Sigmoid colon (tissue), 4 donors: ENCODE measurements at regions not wholly inside any gene's neighbourhood (a gene's known extent, or its start where the extent isn't known, plus 50 kb on each side); places are given as distances from the start of the nearest gene placed in this dataset.

Experiments used
- CTCF ChIP-seq, 4 experiments: fragments of 450-650 bp in 3 of 4; fragments of 200-600 bp in 1 of 4; IDR thresholded peaks; one replicate each; pipeline ENCODE4 v1.5.1; 2016 to 2019; ENCODE audit warnings: antibody characterized with exemption in 4 of 4, mild to moderate bottlenecking in 3 of 4, moderate library complexity in 2 of 4
- EP300 ChIP-seq, 4 donors: sonication (generic); formaldehyde crosslinking; IDR thresholded peaks; one replicate each; pipeline ENCODE4 v1.6.1; 2017; ENCODE audit warnings: antibody characterized with exemption in 4 of 4
- POLR2A ChIP-seq, 2 donors: fragments of 450-650 bp; IDR thresholded peaks; one replicate each; pipeline ENCODE4 v1.6.1; 2016; ENCODE audit warnings: antibody characterized with exemption in 2 of 2, mild to moderate bottlenecking in 2 of 2, moderate library complexity in 2 of 2
- POLR2AphosphoS5 ChIP-seq, 4 donors: sonication (generic); formaldehyde crosslinking; IDR thresholded peaks; one replicate each; pipeline ENCODE4 v1.6.1; 2017; ENCODE audit warnings: antibody characterized with exemption in 4 of 4

GRCh38 chr10:31694929-31695837, 233.4 kb downstream of the ARHGAP12 start:
- TF ChIP-seq CTCF (IDR thresholded peaks at IDR 0.05) (no peak), POLR2A (IDR thresholded peaks at IDR 0.05) (no peak), POLR2AphosphoS5 (IDR thresholded peaks at IDR 0.05) (peak in 1 of 4 donors; percentile 26), EP300 (IDR thresholded peaks at IDR 0.05) (no peak)
